DMS79 treated with DMSO at 0.1 percent for 48 hours (cell line): ENCODE measurements at regions not wholly inside any gene's neighbourhood (a gene's known extent, or its start where the extent isn't known, plus 50 kb on each side); places are given as distances from the start of the nearest gene placed in this dataset.
"Not testable (repeated sequence)": the region's sequence is repeated elsewhere in the genome, so short reads cannot be mapped to it uniquely, and the experiment has no call there.

Experiments
- DNase-seq: peaks from one replicate; lab custom pipeline; 2025; lab: John Stamatoyannopoulos, UW

- DNase-seq, result no peak
Observed at GRCh38 chr16:65763640-65764305, 602.7 kb upstream of the CDH5 start.

- DNase-seq, result no peak
Observed at GRCh38 chr16:65760874-65761273, 605.6 kb upstream of the CDH5 start.

DNA sequence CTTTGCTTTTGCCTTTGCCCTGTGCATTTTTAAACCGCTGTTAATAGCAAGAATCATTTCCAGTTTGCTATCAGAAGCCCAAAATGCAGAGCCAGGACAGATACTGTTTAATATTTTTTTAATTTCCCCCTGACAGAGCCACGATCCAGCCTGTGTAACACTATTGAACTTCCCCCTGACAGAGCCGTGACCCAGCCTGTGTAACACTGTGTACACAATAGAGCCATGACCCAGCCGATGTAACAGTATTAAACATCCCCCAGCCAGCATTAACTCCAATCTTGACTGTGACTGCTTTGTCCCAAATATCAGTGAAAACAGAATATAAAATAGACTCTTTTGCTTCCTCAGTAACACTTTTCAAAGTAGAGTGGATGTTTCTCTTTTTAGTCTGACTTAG is 607.9 kb upstream of the CDH5 start:
- DNase-seq, result no peak

GRCh38 chr16:65757064-65757463 is 609.4 kb upstream of the CDH5 start:
- no peak for DNase-seq

DNA sequence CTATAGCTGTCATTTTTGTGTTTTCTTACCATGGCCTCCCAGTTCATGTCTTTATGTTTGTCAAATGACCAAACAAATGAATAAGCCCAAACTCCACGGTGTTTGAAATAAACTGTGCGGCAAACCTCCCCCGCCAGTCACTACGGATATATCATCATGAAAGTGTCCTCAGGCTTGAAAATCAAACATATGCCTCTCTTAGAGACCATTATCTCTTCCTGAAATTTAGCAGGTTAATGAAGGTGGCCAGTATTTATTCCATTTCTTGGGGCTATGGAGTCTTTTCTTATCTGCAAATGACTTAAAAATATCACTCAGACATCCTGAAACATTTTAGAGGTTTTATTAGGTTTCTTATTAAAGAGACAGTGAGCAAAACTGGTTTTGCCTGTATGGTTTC is 610.3 kb upstream of the CDH5 start:
- no peak for DNase-seq

DNA sequence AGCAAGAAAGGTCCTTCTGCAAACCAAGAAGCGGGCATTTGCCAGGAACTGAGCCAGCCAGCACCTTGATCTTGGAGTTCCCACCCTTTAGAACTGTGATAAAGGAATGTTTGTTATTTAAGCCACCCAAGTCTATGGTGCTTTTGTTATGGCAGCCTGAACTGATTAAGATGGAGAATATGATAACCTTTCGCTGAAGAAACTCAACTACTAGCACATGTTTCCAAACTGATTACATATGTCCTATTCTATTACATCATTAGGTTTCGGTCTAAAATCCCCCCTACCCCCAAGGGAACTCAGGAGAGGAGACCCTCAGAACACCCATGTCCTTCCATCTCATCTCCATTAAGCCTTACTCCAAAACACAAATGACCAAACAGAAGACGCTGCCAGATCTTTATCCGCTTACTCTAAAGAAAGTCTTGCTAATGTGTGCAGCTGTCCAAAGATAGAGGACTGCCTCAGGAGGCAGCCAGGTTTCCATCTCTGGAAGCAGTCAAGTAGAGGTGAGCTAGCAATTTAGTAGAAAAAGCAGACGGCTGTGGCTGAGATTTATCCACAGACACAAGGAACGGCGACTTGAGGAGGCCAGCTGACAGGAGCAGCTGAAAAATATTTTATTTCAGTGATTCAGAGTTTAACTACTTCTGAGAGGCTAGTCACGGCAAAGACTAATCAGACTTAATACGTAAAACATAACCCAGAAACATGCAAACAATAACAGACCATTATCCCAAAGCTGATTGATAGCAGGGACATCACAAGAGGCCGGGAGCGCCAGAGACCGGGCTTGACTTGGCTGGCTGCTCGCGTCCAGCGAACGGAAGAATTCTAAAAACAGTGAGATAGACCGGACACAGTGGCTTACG is 611.4 kb upstream of the CDH5 start:
- no peak for DNase-seq

- DNase-seq, result no peak
Observed at GRCh38 chr16:65752522-65752844, 614.0 kb upstream of the CDH5 start.

DNA sequence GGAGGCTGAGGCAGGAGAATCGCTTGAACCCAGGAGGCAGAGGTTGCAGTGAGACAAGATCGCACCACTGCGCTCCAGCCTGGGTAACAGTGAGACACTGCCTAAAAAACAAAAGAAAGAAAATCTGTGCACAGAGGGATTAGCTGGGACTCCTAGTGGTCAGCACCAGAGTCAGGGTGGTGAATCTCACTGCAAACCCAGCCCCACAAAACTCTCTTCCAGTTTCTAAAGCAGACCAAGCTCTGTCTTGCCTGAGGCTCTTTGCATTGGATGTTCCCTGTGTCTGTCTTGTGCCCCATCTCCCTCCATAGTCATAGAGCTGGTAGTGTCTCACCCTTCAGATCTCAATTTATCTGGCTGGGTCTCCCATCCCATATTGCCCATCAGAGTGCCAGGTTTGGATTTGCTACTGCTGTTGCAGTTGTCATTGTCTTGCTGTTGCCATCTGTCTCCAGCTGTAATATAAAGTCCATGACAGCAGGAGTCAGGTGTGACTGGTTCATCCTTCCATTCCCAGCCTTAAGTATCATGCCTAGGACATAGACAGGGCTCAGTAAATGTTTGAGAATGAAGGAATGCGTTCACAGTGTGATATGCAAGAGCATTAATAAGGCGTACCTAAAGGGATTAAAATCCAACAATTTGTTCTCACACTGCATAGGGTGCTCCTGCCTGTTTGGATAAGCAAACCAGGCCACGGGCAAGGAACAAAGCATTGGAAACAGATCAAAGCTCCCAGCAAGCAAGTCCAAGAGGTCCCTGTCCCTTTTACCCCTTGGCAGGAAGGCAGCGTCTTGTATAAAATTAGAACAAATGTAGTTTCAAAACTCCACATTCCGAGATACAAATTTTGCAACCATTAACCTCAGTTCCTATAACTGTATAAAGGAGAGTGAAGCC is 614.6 kb upstream of the CDH5 start:
- no peak for DNase-seq

GRCh38 chr16:65749506-65749905 is 617.0 kb upstream of the CDH5 start:
- DNase-seq, result no peak

- no peak for DNase-seq
Observed at GRCh38 chr16:65746941-65747340, 619.5 kb upstream of the CDH5 start.

- DNase-seq, result no peak
Observed at GRCh38 chr16:65745201-65745708, 621.2 kb upstream of the CDH5 start.

DNA sequence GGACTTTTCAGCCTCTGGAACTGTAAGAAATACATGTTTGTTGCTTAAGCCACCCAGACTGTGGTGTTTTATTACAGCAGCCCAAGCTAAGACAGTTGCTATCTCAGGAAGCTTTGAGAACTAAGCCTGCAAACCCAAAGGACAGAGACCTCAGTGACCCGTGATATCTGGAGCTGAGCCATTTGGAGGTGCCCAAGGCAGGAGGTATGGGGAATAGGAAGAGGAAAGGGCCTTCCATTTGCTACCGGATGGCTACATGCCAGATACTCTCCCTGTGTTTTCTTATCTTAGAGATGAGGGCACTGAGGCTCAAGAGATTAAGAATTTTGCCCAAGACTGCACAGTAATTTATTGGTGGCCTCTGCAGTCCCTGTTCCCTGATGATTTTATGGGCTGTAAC is 622.1 kb upstream of the CDH5 start:
- no peak for DNase-seq

GRCh38 chr16:65743558-65743957 is 621.7 kb upstream of the CDH11 start:
- no peak for DNase-seq

GRCh38 chr16:65740711-65741110 is 618.8 kb upstream of the CDH11 start:
- no peak for DNase-seq

DNA sequence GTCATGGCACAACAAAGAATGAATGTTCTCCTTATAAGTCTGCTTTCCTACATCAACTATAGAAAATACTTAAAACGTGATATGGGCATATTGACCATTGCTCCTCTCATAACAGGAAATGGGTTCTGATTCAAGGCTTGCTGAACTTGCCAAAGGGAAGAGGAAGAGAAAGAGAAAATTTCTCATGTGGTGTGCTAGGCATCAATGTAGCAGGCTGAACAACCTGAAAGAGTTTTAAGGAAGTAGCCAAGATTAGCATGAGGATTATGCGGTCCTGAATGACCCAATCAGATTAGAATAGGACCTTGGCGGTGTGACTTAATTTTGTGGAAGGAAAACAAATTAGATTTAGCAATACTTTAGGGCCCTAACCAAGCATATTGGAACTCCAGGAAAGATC is 617.7 kb upstream of the CDH11 start:
- no peak for DNase-seq

GRCh38 chr16:65737831-65738230 is 616.0 kb upstream of the CDH11 start:
- DNase-seq, result no peak

DNA sequence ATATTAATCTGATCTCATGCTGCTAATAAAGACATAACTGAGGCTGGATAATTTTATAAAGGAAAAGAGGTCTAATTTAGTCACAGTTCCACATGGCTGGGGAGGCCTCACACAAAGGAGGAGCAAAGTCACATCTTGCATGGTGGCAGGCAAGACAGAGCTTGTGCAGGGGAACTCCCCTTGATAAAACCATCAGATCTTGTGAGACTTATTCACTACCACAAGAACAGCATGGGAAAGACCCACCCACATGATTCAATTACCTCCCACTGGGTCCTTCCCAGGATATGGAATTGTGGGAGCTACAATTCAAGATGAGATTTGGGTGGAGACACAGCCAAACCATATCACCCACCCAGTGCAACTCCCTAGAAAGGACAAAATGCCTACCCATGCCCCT is 613.8 kb upstream of the CDH11 start:
- not testable (repeated sequence) for DNase-seq

DNA sequence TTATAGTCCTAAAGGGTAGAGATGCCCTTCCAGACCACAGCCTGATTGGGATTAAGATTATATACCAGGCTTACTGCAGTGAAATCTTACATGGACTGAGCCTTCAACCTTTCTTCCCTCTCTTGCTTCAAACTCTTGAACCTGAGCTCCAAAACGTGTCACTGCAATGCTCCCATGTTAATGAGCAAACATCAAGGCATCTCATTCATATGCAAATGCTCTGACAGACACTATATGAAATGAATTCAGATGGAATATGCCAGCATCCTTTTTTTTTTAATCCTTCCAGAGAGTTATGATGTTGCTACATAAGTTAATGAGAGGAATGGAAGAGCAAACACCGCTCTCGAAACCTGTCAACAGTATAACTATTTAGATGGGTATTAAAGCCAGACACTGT is 611.9 kb upstream of the CDH11 start:
- DNase-seq, result no peak

DNA sequence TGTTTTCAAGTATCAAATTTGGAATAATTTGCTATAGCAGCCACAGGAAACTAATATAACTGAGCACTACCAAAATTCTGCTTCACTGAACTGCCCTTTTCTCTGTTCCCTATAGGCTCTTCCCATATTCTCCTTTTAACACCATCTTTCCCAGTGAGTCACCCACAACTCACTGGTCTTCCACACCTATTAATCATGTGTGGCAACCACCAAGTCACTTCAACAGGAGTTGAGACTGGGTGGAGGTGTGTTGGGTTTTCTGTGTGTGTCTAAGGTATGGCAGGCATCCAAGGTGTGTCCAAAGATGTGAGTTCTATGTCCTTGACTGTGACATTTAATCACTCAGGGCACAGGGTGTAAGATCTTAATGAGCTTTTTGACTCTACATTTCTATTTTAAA is 610.0 kb upstream of the CDH11 start:
- no peak for DNase-seq

- DNase-seq, result no peak
Observed at GRCh38 chr16:65728652-65729051, 606.8 kb upstream of the CDH11 start.

DNA sequence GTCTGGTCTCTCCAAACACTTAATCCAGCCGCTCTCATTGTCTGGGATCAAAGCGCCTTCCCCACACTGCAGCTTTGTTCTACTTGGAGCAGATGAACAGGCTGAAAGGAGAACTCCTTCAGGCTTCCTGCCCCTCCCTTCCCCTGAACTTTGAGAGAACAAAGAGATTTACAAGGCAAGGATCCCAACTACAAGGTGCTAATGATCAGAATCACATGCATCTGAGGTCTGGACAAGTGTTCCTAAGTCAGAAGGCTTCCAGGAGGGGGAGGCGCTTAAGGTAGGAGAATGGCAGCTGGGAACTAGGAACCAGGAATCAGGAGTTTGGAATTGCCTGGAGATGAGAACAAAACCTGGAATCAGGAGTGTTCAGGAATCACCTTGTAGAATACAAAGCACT is 606.3 kb upstream of the CDH11 start:
- no peak for DNase-seq

DNA sequence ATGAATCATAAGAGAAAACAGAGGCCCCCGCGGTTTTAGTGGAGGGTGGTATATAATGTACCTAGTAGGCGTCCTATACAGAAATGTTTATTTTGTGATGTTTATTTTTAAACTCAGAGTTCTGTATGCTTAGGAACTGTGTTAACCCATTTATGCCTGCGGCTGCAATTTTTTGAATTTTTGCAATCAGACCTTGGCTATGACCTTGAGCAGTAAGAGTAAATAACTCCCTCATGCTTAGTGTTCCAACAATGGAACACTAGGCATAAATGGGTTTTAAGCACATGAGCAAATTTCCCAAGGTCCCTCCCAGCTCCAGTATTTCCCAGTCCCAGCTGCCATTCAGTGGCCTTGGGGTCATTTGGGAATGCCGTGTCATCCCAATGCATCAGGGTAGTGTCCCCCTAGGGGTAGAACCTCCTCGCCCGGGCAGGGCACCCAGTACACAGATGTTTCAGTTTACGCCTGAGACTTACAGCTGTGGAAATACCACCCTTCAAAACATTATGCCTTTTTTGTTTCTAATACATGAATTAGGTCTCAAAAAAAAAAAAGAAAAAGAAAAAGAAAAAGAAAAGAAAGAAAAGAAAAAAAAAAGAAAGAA is 605.8 kb upstream of the CDH11 start:
- DNase-seq, result no peak
